ENCODE measurements at regions not wholly inside any gene's neighbourhood (a gene's known extent, or its start where the extent isn't known, plus 50 kb on each side); places are given as distances from the start of the nearest gene placed in this dataset.

DNA sequence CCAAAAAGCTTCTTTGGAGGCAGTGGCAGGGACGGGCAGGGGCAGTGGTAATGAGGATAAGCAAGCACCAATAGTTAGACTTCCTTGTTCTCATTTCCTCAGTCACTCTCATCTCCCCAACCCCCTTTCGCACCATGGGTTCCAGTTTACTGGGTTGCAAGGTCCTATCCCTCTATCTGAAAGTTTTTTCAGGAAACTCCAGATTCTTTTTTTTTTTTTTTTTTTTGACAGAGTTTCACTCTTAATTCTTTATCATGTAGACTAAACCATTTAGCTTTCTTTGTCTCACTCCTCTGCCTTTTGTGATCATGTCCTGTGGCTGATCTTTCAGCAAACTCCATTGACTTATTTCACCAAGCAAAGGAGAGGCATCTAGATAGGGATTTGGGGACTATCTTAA is 51.4 kb upstream of the GMDS start:
- TF ChIP-seq, protein P1, sequence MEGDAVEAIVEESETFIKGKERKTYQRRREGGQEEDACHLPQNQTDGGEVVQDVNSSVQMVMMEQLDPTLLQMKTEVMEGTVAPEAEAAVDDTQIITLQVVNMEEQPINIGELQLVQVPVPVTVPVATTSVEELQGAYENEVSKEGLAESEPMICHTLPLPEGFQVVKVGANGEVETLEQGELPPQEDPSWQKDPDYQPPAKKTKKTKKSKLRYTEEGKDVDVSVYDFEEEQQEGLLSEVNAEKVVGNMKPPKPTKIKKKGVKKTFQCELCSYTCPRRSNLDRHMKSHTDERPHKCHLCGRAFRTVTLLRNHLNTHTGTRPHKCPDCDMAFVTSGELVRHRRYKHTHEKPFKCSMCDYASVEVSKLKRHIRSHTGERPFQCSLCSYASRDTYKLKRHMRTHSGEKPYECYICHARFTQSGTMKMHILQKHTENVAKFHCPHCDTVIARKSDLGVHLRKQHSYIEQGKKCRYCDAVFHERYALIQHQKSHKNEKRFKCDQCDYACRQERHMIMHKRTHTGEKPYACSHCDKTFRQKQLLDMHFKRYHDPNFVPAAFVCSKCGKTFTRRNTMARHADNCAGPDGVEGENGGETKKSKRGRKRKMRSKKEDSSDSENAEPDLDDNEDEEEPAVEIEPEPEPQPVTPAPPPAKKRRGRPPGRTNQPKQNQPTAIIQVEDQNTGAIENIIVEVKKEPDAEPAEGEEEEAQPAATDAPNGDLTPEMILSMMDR (IDR thresholded peaks at IDR 0.05; ENCODE audit: low read depth, low read length, poor library complexity, severe bottlenecking): no peak
- no peak for TF ChIP-seq EZH2phosphoT487 (IDR thresholded peaks at IDR 0.05; ENCODE audit: borderline replicate concordance, low read length)

Measured in DOHH2 (cell line).